Hippocampal formation (tissue), 2 donors: ENCODE measurements at regions not wholly inside any gene's neighbourhood (a gene's known extent, or its start where the extent isn't known, plus 50 kb on each side); places are given as distances from the start of the nearest gene placed in this dataset.
"Not testable (repeated sequence)": the region's sequence is repeated elsewhere in the genome, so short reads cannot be mapped to it uniquely, and the experiment has no call there.

Experiments used
- DNase-seq, 2 donors: peaks; one replicate each; lab custom pipeline; 2025; lab: John Stamatoyannopoulos, UW

- no peak for DNase-seq
Observed at GRCh38 chr6:160804639-160805038, 102.6 kb downstream of the PLG start.

GRCh38 chr6:160808263-160808662 is 106.2 kb downstream of the PLG start:
- DNase-seq: no peak

GRCh38 chr6:160810238-160810637 is 108.2 kb downstream of the PLG start:
- DNase-seq: no peak

GRCh38 chr6:160812097-160812496 is 110.1 kb downstream of the PLG start:
- no peak for DNase-seq

- DNase-seq: no peak
Observed at GRCh38 chr6:160818934-160819333, 116.9 kb downstream of the PLG start.

- not testable (repeated sequence) for DNase-seq
Observed at GRCh38 chr6:160820661-160821060, 118.6 kb downstream of the PLG start.

GRCh38 chr6:160831739-160832138 is 129.7 kb downstream of the PLG start:
- DNase-seq: no peak

- no peak for DNase-seq
Observed at GRCh38 chr6:160832422-160832821, 130.4 kb downstream of the PLG start.

- DNase-seq: no peak
Observed at GRCh38 chr6:160837146-160837545, 135.1 kb downstream of the PLG start.

- no peak for DNase-seq
Observed at GRCh38 chr6:160851031-160851430, 140.5 kb upstream of the MAP3K4 start.

GRCh38 chr6:160853946-160854345 is 137.6 kb upstream of the MAP3K4 start:
- no peak for DNase-seq

- no peak for DNase-seq
Observed at GRCh38 chr6:160858886-160859285, 132.7 kb upstream of the MAP3K4 start.

- no peak for DNase-seq
Observed at GRCh38 chr6:160859822-160860221, 131.7 kb upstream of the MAP3K4 start.

GRCh38 chr6:160861824-160862223 is 129.7 kb upstream of the MAP3K4 start:
- no peak for DNase-seq

GRCh38 chr6:160863782-160864181 is 127.8 kb upstream of the MAP3K4 start:
- no peak for DNase-seq

GRCh38 chr6:160871320-160871719 is 120.2 kb upstream of the MAP3K4 start:
- DNase-seq: no peak

- DNase-seq: no peak
Observed at GRCh38 chr6:160881148-160881808, 110.3 kb upstream of the MAP3K4 start.

GRCh38 chr6:160882006-160882405 is 109.6 kb upstream of the MAP3K4 start:
- no peak for DNase-seq

- no peak for DNase-seq
Observed at GRCh38 chr6:160882791-160883279, 108.7 kb upstream of the MAP3K4 start.

- no peak for DNase-seq
Observed at GRCh38 chr6:160883560-160883959, 108.0 kb upstream of the MAP3K4 start.

GRCh38 chr6:160883999-160884398 is 107.6 kb upstream of the MAP3K4 start:
- DNase-seq: no peak

- DNase-seq: not testable (repeated sequence)
Observed at GRCh38 chr6:160889148-160889547, 102.4 kb upstream of the MAP3K4 start.

GRCh38 chr6:160891690-160892089 is 99.9 kb upstream of the MAP3K4 start:
- no peak for DNase-seq

- DNase-seq: no peak
Observed at GRCh38 chr6:160895562-160895961, 96.0 kb upstream of the MAP3K4 start.
